ENCODE measurements at regions not wholly inside any gene's neighbourhood (a gene's known extent, or its start where the extent isn't known, plus 50 kb on each side); places are given as distances from the start of the nearest gene placed in this dataset.

DNA sequence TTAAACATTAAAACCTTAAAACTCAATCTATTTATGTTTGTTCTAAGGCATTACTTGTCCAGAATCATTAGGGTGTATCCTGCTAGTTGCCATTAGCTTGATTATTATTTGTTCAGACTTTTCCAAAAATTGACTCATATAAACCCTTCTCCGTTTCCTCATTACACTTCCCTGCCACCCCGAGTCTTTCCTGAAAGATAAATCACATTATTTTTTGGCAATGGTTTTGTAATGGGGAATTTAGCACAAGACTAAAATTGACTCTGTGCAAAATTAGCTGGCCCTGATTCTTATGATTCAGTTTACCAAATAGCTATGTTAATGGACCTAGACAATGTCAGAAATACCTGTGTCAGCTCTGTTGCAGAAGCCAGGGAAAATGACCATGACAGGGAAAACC, 112.2 kb upstream of the NT5C1B start:
- DNase-seq, result no peak

- DNase-seq, result no peak
Measured at GRCh38 chr2:18690342-18690741, 101.0 kb upstream of the NT5C1B start.

DNA sequence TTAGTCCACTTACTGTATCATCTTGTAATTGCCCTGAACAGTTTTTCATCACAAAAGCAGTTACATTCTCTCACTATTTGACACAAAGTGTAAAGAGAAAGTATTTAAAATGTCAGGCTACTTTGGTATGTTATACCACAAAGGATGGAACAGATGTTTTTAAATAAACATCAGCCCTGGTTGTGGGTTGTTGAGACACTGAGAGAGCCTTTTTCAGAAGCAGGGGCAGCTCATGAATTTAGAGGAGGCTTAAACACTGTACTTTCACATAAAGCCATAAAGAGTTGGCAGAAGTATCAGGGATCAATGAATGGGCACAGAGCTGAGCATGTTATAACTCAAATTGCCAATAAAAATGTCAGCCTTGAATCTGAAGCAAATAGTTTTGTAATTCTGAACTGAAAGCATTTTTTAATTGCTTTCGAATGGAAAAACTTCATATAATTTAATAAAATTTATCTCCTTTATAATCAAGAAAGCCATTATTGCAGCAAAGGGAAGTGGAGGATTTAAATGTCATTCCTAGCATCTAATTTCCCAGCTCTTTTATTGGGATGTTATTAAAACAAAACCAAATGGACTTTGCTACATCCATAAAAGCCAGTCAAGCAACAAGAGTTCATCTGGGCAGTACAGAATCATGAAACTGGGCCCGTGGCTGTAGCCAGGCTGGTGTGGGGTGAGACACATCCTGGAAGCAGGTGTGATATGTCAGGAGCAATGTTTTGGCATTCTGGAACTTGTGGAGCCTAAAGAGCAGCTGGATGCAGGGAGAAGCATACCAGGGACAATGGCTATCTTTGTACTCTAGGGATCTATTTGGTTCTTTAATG, 95.1 kb upstream of the NT5C1B start:
- no peak for DNase-seq

DNA sequence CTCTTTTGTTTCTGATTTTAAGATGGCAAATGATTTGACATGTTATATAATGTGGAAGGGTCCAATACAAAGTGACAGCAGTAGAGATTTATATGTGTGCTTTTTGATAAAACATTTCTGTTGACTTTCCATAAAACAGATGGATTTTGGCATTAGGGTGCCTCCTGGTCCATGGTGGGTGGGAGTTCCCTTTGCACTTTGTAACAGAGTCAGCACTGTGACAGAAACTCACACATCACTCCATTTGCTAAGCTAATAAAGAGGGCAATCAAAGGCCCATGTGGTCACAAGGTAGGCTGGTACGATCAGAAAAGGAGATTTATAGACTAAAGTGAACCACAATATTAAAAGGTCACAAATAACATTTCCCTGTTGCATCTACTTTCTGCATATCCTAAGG, 93.3 kb upstream of the NT5C1B start:
- no peak for DNase-seq

- DNase-seq, result no peak
Measured at GRCh38 chr2:18677280-18677679, 87.9 kb upstream of the NT5C1B start.

DNA sequence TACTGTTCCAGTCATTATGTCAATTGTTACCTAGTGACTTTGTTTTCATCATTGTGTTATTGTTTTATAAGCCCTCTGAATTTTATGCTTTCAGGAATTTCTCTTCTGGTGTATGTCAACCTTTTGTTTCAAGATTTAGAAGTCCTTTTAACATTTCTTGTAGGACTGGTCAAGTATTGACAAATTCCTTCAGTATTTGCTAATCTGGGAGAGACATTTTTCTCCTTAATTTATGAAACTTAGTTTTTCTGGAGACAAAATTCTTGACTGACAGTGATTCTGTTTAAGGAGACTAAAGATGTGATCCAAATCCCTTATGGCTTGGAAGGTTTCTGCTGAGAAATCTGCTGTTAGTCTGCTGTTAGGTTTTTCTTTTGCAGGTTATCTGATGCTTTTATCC, 84.9 kb upstream of the NT5C1B start:
- no peak for DNase-seq

GRCh38 chr2:18671363-18671762, 82.0 kb upstream of the NT5C1B start:
- no peak for DNase-seq

DNA sequence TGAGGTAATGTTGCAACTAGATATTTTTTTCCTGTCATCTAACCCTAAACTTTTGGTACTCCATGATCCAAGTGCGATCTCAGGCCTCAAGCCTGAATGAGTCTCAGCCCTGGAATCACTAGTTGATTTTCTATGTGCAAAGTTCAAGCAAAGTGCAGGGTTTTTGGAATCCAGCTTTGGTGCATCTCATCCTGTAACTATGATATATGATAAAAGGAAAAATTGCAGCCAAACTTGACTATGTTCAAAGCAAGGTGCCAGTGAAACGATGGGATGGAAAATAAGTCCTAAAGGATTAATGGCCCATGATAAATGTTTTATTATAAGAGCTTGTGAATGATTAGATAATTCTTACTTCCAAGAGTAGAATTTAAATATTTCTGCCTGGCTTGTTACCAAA, 78.9 kb upstream of the NT5C1B start:
- DNase-seq, result no peak

DNA sequence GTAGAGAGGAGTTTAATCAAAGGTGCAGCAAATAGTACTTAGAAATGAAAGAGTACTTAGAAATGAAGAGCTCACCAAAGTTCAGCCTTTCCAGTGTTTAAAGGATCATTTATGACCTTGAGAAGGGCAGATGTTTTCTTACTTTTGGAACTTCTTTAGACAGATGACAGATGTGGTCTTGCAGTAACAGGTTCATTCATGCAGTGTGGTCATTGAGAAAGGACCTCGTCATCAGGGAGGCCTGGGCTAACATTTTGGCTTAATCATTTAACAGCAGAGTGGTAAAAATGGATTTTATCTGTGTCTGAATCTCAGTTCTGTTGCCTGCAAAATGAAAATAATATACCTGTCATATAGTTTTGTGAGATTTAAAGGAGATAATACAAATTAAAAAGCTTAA, 75.1 kb upstream of the NT5C1B start:
- no peak for DNase-seq

GRCh38 chr2:18663861-18664260, 74.5 kb upstream of the NT5C1B start:
- no peak for DNase-seq

DNA sequence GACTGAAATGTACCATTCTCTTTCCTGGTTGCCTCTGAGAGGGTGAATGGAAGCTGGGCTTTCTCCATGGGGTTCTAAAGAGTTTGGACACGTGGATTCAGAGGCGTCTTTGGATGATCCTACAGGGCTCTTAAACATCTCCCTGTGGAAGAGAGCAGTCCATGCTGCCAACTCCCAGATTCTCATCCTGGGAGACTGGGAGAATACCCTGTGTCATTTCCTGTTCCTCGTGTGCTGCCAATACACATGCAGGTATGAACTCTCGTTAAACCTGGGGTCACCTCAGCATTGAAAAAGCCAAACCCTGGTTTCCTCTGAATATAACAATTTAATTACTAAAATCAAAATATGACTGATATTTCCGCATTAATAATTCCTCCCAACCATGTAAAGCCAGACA, 73.3 kb upstream of the NT5C1B start:
- no peak for DNase-seq

- DNase-seq, result no peak
Measured at GRCh38 chr2:18659915-18660314, 70.5 kb upstream of the NT5C1B start.

DNA sequence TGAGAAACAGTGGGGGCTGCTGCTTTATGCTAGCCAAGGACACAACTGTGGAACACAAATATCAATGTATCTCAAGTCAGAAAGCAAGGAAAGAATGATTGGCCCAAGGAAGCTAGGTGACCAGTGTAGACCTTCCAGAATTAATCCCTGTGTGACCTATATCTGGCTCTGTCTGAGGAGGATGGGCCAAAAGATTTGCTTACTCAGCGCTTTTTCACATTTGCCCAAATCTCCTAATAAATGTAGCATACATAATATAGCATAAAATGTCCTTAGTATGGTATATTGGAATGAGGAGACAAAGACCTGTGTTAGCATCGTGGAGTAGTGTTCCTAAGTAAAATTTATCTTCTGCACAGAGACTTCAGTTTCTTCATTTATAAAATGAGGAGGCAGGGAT, 66.7 kb upstream of the NT5C1B start:
- no peak for DNase-seq

GRCh38 chr2:18651842-18652774, 62.7 kb upstream of the NT5C1B start:
- no peak for DNase-seq

DNA sequence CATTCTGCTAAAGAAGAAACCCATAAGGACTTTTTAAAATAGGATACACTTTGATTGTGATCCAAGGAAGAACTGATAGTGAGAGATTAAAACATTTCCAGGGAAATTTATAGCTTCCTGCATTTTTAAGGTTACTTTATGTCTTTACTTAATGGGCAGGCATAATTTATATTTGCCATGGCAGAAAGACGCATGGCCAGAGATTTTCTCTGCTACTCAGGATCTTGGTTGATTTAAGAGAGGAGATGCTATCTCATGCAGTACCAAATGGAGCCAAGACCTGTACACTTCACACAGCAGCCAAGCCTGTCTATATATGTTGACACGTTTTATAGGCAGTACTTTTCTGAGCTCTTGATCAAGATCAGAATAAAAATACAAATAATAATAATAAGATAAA, 60.9 kb upstream of the NT5C1B start:
- no peak for DNase-seq

GRCh38 chr2:18649502-18650135, 60.2 kb upstream of the NT5C1B start:
- no peak for DNase-seq

DNA sequence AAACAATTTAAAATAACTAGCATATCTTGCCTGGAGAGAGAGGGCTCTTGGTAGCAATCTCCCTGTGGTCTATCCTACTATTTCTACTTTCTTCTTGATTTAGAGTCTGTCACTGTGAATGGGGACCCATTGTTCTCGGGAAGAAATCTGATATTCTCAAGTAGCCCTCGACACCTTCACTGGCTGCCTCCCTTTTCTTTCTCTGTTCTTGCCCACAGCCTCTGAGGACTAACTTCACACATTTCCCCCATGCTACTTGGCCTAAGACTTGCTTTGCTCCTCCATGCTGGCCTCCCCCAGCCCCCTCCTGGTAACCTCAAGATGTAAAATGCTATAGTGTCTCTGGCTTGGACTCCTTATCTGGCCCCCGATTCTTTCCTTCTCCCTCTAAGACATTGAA, 58.8 kb upstream of the NT5C1B start:
- DNase-seq, result no peak

DNA sequence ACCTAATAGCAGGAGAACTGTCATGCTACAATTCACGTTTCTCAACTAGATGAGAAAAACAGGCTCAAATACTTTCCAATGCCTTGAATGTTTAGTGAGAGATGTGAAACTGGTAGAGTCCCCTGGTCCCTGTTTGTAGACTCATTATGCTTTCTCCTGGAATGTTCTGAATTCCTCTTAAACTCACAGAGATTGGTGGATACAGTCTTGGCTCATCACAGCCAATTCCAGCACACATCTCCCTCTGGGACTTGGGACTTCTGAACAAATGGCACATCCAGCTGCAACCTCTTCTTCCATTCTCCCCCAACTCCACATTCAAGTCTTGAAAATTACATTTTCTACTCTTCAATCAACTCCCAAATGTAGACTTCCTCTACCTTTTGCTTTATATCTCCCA, 58.4 kb upstream of the NT5C1B start:
- DNase-seq, result no peak

DNA sequence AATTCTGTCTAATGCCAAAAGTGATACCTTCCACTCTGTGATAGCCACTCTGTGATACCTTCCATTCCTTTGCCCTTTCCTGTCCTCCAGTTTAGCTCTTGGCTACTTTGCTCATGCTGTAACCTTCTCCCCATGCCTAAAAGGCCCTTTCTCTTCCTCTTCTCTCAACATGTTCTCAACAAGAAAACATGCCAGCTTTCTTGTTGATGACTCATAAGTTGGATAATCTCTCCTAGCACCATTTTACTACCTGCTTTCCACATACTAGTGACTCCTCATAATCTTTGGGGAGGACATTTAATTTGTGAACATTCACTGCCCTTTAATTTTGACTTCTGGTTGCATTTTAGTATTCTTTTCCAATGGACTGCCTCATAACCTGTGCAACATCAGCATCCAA, 55.9 kb upstream of the NT5C1B start:
- DNase-seq, result no peak

DNA sequence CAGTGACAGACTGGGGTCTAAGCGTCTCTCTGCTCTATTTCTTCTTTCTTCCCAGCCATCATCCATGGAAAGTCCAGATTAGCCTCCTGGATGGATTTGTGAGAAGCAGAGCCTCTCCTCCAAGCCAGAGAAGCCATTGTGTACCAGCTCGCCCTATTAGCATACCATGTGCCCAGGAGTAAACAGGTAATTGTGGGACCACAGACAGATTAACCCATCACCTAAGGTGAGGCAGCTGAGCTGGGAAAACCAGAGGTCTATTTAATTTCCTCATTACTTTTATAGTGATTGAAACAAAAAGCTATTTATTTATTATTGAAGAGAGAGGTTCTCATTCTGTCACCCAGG, 54.7 kb upstream of the NT5C1B start:
- DNase-seq, result no peak

DNA sequence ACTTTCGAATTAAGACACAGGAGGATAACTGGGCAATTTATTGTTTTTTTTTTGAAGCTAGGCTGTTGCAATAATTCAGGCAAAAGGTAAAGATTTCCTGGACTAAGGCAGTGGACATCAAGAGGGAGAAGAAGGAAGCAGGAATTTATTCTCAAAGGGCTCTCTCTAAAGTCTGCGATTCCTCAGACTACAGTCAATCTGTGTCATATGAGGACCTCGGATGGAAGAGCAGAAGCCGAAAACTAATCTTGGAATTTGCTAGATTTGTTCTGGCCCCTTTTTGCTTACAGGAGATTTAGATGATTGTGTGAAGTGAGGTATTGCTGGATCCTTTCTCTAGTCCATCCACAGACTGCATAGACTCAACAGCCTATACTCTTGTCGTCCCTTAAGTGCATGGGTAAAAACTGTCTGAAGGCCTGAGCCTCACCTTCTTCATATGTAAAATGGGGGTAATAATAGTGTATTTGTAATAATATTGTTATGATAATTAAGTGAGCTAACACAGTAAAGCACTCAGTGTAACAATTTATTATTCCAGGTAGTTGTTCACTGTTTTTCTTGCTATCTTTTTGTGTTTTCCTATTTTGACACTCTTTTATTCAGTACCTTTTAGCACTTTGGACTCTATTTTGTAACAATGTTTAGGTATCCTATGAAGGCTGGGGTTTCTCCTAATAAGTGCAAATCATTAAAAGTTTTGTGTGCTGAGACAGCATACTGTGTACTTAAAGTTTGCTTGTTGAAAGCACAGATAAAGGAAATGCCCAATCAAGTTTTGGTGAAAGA, 54.2 kb upstream of the NT5C1B start:
- DNase-seq, result no peak

DNA sequence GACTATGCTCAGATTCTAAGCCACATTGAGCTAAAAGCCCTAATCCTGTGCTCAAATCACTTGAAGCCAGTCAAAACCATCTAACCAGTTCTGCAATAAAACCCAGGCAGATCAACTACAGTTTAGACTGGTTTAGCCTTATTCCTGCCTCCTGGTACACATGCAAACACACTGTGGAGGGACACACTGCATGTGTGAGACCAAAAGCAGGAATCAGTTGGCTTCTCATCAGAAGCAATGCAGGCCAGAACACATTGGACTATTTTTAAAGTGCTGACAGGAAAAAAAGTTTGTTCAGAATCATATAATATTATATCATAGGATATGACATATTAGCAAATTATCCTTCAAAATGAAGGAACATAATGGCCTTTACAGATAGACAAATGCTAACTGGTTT, 52.5 kb upstream of the NT5C1B start:
- DNase-seq, result no peak

Data from NCI-H187 (cell line).